ENCODE measurements at regions not wholly inside any gene's neighbourhood (a gene's known extent, or its start where the extent isn't known, plus 50 kb on each side); places are given as distances from the start of the nearest gene placed in this dataset.

GRCh38 chr2:103353774-103354173 lies 591.9 kb downstream of the TMEM182 start:
- no peaks in the 10 kb centered on the region for H3K27me3 ChIP-seq
- DNase-seq (no peak), ATAC-seq (no peak)
- H3K9me3 ChIP-seq: no peaks in the 10 kb centered on the region
- no peak for TF ChIP-seq CTCF (IDR thresholded peaks at IDR 0.05)
- H3K36me3 ChIP-seq: no peaks in the 10 kb centered on the region
- no peak overlapping the region for H3K4me3 ChIP-seq
- intact Hi-C loops (cut with DNase I): no loop called here
- H3K27ac ChIP-seq: no peak overlapping the region
- H3K4me1 ChIP-seq: no peaks in the 10 kb centered on the region

DNA sequence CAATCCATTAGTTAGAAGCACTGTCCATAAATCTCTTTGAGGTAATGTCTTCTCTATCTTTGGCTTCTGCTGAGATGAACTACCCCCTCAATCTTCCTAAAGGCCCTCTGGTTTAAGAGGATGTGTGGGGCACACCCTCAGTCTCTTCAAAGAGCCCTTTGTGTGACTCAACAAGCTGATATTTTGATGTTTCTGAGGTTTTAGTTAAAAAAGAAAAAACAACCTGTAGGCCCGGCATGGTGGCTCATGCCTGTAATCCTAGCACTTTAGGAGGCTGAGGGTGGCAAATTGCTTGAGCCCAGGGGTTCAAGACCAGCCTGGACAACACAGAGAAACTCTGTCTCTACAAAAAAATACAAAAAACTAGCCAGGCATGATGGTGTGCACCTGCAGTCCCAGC lies 593.5 kb downstream of the TMEM182 start:
- DNase-seq (no peak), ATAC-seq (no peak)
- Histone ChIP-seq H3K27me3 (no peaks in the 10 kb centered on the region), H3K36me3 (no peaks in the 10 kb centered on the region), H3K9me3 (no peaks in the 10 kb centered on the region), H3K4me1 (no peaks in the 10 kb centered on the region), H3K4me3 (no peak overlapping the region), H3K27ac (no peak overlapping the region)
- intact Hi-C loops (cut with DNase I): no loop called here
- TF ChIP-seq CTCF (IDR thresholded peaks at IDR 0.05): no peak

DNA sequence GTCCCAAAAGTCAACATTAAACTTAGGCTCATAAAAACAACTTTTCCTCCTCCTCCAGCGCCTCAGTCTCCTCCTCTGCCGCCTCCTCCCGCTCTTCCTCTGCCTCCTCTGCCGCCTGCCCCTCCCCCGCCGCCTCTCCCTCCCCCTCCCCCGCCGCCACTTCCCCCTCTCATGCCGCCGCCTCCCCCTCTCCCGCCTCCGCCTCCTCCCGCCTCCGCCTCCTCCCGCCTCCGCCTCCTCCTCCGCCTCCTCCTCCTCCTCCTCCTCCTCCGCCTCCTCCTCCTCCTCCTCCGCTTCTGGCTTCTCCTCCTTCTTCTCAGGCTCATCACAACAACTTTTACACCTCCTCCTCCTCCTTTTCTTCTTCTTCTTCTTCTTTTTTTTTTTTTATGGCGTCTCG lies 599.9 kb downstream of the TMEM182 start:
- Histone ChIP-seq H3K4me1 (no peaks in the 10 kb centered on the region), H3K4me3 (no peak overlapping the region), H3K36me3 (no peaks in the 10 kb centered on the region), H3K9me3 (no peaks in the 10 kb centered on the region), H3K27me3 (no peaks in the 10 kb centered on the region), H3K27ac (no peak overlapping the region)
- TF ChIP-seq CTCF (IDR thresholded peaks at IDR 0.05): no peak
- ATAC-seq (no peak), DNase-seq (peak in 1 of 4 donors; percentile 70)
- intact Hi-C loops (cut with DNase I): no loop called here

DNA sequence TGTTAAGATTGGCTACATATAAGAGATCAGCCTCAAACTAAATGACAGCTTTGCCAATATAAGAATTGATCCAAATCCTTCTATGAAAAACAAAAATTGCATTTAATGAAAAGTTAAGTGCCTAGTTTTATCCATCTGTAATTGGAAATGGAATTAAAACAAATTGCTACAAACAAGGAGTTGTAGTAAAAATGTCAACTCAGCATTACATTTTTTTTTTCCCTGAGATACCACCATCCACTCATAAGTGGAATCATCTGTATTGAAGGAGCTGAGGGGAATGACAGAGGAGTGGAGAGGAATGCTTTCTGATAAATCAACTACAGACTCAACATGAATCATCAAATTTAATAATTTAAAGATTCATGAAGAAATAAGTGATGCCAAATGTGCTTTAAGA lies 601.8 kb downstream of the TMEM182 start:
- H3K36me3 ChIP-seq: no peaks in the 10 kb centered on the region
- no peak for TF ChIP-seq CTCF (IDR thresholded peaks at IDR 0.05)
- H3K9me3 ChIP-seq: no peaks in the 10 kb centered on the region
- H3K4me3 ChIP-seq: no peak overlapping the region
- ATAC-seq (no peak), DNase-seq (no peak)
- H3K27me3 ChIP-seq: no peaks in the 10 kb centered on the region
- H3K27ac ChIP-seq: no peak overlapping the region
- no peaks in the 10 kb centered on the region for H3K4me1 ChIP-seq
- intact Hi-C loops (cut with DNase I): no loop called here

DNA sequence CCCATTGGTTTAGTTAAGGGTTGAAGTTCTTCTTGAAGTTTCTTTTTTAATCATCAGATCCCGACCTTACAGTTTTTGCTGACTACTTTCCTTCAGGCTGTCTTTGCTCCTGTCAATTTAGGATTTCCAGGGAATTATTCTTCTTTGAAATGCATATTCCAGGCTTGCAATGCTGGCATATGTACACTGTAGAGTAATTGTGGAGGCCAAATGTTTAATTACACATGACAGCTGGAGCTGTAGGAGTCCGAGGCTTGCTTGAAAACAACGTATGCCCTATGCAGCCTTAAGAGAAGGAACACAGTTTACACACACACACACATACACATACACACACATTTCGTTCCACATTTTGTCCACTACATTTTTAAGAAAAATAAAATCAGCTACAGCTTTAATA lies 602.3 kb downstream of the TMEM182 start:
- no peaks in the 10 kb centered on the region for H3K27me3 ChIP-seq
- no peaks in the 10 kb centered on the region for H3K4me1 ChIP-seq
- H3K36me3 ChIP-seq: no peaks in the 10 kb centered on the region
- H3K4me3 ChIP-seq: no peak overlapping the region
- DNase-seq (no peak), ATAC-seq (no peak)
- TF ChIP-seq CTCF (IDR thresholded peaks at IDR 0.05): no peak
- intact Hi-C loops (cut with DNase I): no loop called here
- no peak overlapping the region for H3K27ac ChIP-seq
- H3K9me3 ChIP-seq: no peaks in the 10 kb centered on the region

Data from left lung (tissue), 4 donors.